Trophoblast cell (in vitro differentiated cells and primary cell): ENCODE measurements at regions not wholly inside any gene's neighbourhood (a gene's known extent, or its start where the extent isn't known, plus 50 kb on each side); places are given as distances from the start of the nearest gene placed in this dataset.

ENCODE experiments used
- DNase-seq, 2 donors: peaks; one replicate each; pipeline ENCODE4 v3.0.0-alpha.2; 2016
- H2AFZ ChIP-seq: 2 replicates; pipeline ENCODE4 v1.6.1; 2013; ENCODE audit warnings: low read length, moderate library complexity, mild to moderate bottlenecking; ENCODE audit not compliant: insufficient read depth, poor library complexity
- H2AK5ac ChIP-seq: 2 replicates; pipeline ENCODE4 v1.6.1; 2013; ENCODE audit warnings: mild to moderate bottlenecking, low read length
- H2BK120ac ChIP-seq: 2 replicates; pipeline ENCODE4 v1.6.1; 2013; ENCODE audit warnings: low read length, mild to moderate bottlenecking, moderate library complexity; ENCODE audit not compliant: insufficient read depth, poor library complexity
- H2BK12ac ChIP-seq: 2 replicates; pipeline ENCODE4 v1.6.1; 2013; ENCODE audit warnings: mild to moderate bottlenecking, low read length, moderate library complexity
- H2BK5ac ChIP-seq: 2 replicates; pipeline ENCODE4 v1.6.1; 2013; ENCODE audit warnings: low read length, low read depth, moderate library complexity, mild to moderate bottlenecking; ENCODE audit not compliant: poor library complexity
- H3K14ac ChIP-seq: 2 replicates; pipeline ENCODE4 v1.6.1; 2013; ENCODE audit warnings: mild to moderate bottlenecking, low read length
- H3K18ac ChIP-seq: 2 replicates; pipeline ENCODE4 v1.6.1; 2013; ENCODE audit warnings: mild to moderate bottlenecking, low read length
- H3K23ac ChIP-seq: 2 replicates; pipeline ENCODE4 v1.6.1; 2013; ENCODE audit warnings: low read length
- H3K27ac ChIP-seq: 2 replicates; pipeline ENCODE4 v1.5.1; 2013; ENCODE audit warnings: low read depth, mild to moderate bottlenecking, inconsistent platforms, low read length, moderate library complexity
- H3K27me3 ChIP-seq: 2 replicates; pipeline ENCODE4 v1.6.1; 2013; ENCODE audit warnings: inconsistent platforms, mild to moderate bottlenecking, low read length, moderate library complexity; ENCODE audit not compliant: insufficient read depth
- H3K36me3 ChIP-seq, 2 experiments: 1 replicate in 1 of 2; 2 replicates in 1 of 2; pipeline ENCODE4 v1.6.1; 2013; ENCODE audit warnings: low read length in 2 of 2, mild to moderate bottlenecking in 2 of 2, moderate library complexity in 1 of 2; ENCODE audit not compliant: insufficient read depth in 2 of 2, control insufficient read depth in 1 of 2
- H3K4ac ChIP-seq: 2 replicates; pipeline ENCODE4 v1.6.1; 2013; ENCODE audit warnings: low read depth, mild to moderate bottlenecking, low read length, moderate library complexity
- H3K4me1 ChIP-seq, 2 experiments: 1 replicate in 1 of 2; 2 replicates in 1 of 2; pipeline ENCODE4 v1.6.1; 2013; ENCODE audit warnings: low read length in 2 of 2, mild to moderate bottlenecking in 2 of 2, moderate library complexity in 1 of 2; ENCODE audit not compliant: insufficient read depth in 2 of 2, control insufficient read depth in 1 of 2
- H3K4me2 ChIP-seq: 2 replicates; pipeline ENCODE4 v1.6.1; 2013; ENCODE audit warnings: inconsistent platforms, mild to moderate bottlenecking, low read length, moderate library complexity
- H3K4me3 ChIP-seq: 2 replicates; pipeline ENCODE4 v1.5.1; 2013; ENCODE audit warnings: mild to moderate bottlenecking, low read depth, low read length, inconsistent platforms
- H3K79me1 ChIP-seq: one replicate; pipeline ENCODE4 v1.6.1; 2013; ENCODE audit warnings: low read length
- H3K79me2 ChIP-seq: 2 replicates; pipeline ENCODE4 v1.6.1; 2013; ENCODE audit warnings: low read length, mild to moderate bottlenecking; ENCODE audit not compliant: control insufficient read depth, insufficient read depth, poor library complexity
- H3K9ac ChIP-seq: 2 replicates; pipeline ENCODE4 v1.6.1; 2013; ENCODE audit warnings: mild to moderate bottlenecking, low read length
- H3K9me3 ChIP-seq: 2 replicates; pipeline ENCODE4 v1.6.1; 2013; ENCODE audit warnings: low read depth, mild to moderate bottlenecking, control low read depth, inconsistent platforms, low read length; ENCODE audit not compliant: insufficient read depth
- H4K12ac ChIP-seq: 2 replicates; pipeline ENCODE4 v1.6.1; 2013; ENCODE audit warnings: low read depth, mild to moderate bottlenecking, low read length, moderate library complexity
- H4K8ac ChIP-seq: 2 replicates; pipeline ENCODE4 v1.6.1; 2013; ENCODE audit warnings: low read depth, mild to moderate bottlenecking, low read length, moderate library complexity
- H4K91ac ChIP-seq: one replicate; pipeline ENCODE4 v1.6.1; 2013; ENCODE audit warnings: low read depth, mild to moderate bottlenecking, low read length, moderate library complexity
- WGBS: extraction: QIAGEN DNeasy Blood & Tissue Kit; methylation state at CpG from one replicate; pipeline ENCODE4 v1.1.7; 2013; ENCODE audit warnings: missing lambda C conversion rate; ENCODE audit not compliant: insufficient read length, insufficient coverage; ENCODE audit errors: extremely low coverage; 5-methylcytosine and 5-hydroxymethylcytosine counted together

GRCh38 chr4:116469582-116469981 lies 615.8 kb downstream of the TRAM1L1 start:
- no peak overlapping the region for H2BK5ac ChIP-seq
- H4K91ac ChIP-seq = no peak overlapping the region
- H3K23ac ChIP-seq = no peak overlapping the region
- H3K4ac ChIP-seq = no peak overlapping the region
- no peaks in the 10 kb centered on the region for H3K79me1 ChIP-seq
- no peak overlapping the region for H2AK5ac ChIP-seq
- WGBS = no CpG with 5 or more reads among the region's 1 CpG
- H2AFZ ChIP-seq = no peak overlapping the region
- no peak overlapping the region for H3K4me2 ChIP-seq
- no peak for DNase-seq
- H3K27ac ChIP-seq = no peak overlapping the region
- no peaks in the 10 kb centered on the region for H3K27me3 ChIP-seq
- H3K4me1 ChIP-seq = no peaks in the 10 kb centered on the region
- H3K79me2 ChIP-seq = no peaks in the 10 kb centered on the region
- no peak overlapping the region for H3K14ac ChIP-seq
- no peak overlapping the region for H2BK120ac ChIP-seq
- H3K36me3 ChIP-seq = no peaks in the 10 kb centered on the region
- no peaks in the 10 kb centered on the region for H3K9me3 ChIP-seq
- H3K18ac ChIP-seq = no peak overlapping the region
- H2BK12ac ChIP-seq = no peak overlapping the region
- no peak overlapping the region for H4K12ac ChIP-seq
- H3K4me3 ChIP-seq = no peak overlapping the region
- H4K8ac ChIP-seq = no peak overlapping the region
- no peak overlapping the region for H3K9ac ChIP-seq

- Histone ChIP-seq H3K36me3 (no peaks in the 10 kb centered on the region), H3K23ac (no peak overlapping the region), H2BK12ac (no peak overlapping the region), H2BK120ac (no peak overlapping the region), H3K4me1 (no peaks in the 10 kb centered on the region), H3K9ac (no peak overlapping the region), H3K79me2 (no peaks in the 10 kb centered on the region), H3K27ac (no peak overlapping the region), H3K27me3 (no peaks in the 10 kb centered on the region), H3K18ac (no peak overlapping the region), H4K91ac (no peak overlapping the region), H3K14ac (no peak overlapping the region), H2BK5ac (no peak overlapping the region), H3K79me1 (no peaks in the 10 kb centered on the region), H4K8ac (no peak overlapping the region), H3K9me3 (no peaks in the 10 kb centered on the region), H2AK5ac (no peak overlapping the region), H3K4me2 (no peak overlapping the region), H3K4me3 (no peak overlapping the region), H3K4ac (no peak overlapping the region), H2AFZ (no peak overlapping the region), H4K12ac (no peak overlapping the region)
- WGBS = no CpG with 5 or more reads among the region's 19 CpGs
- no peak for DNase-seq
Measured at GRCh38 chr4:116453127-116453526, 632.2 kb downstream of the TRAM1L1 start.

- no peak overlapping the region for H3K4me2 ChIP-seq
- no peak overlapping the region for H3K18ac ChIP-seq
- no peaks in the 10 kb centered on the region for H3K27me3 ChIP-seq
- no peak for DNase-seq
- no peak overlapping the region for H3K27ac ChIP-seq
- H2BK5ac ChIP-seq = no peak overlapping the region
- no peak overlapping the region for H4K91ac ChIP-seq
- H3K4me1 ChIP-seq = no peaks in the 10 kb centered on the region
- H3K23ac ChIP-seq = no peak overlapping the region
- H2AK5ac ChIP-seq = no peak overlapping the region
- no peaks in the 10 kb centered on the region for H3K79me2 ChIP-seq
- no peaks in the 10 kb centered on the region for H3K79me1 ChIP-seq
- no peak overlapping the region for H3K4ac ChIP-seq
- WGBS = no CpG with 5 or more reads among the region's 2 CpGs
- no peaks in the 10 kb centered on the region for H3K36me3 ChIP-seq
- H3K4me3 ChIP-seq = no peak overlapping the region
- H4K12ac ChIP-seq = no peak overlapping the region
- no peak overlapping the region for H2BK12ac ChIP-seq
- H2AFZ ChIP-seq = no peak overlapping the region
- H3K9me3 ChIP-seq = no peaks in the 10 kb centered on the region
- H3K14ac ChIP-seq = no peak overlapping the region
- no peak overlapping the region for H4K8ac ChIP-seq
- no peak overlapping the region for H2BK120ac ChIP-seq
- H3K9ac ChIP-seq = no peak overlapping the region
Measured at GRCh38 chr4:116449764-116450163, 635.6 kb downstream of the TRAM1L1 start.

- no peaks in the 10 kb centered on the region for H3K9me3 ChIP-seq
- H3K36me3 ChIP-seq = no peaks in the 10 kb centered on the region
- H4K91ac ChIP-seq = no peak overlapping the region
- no peaks in the 10 kb centered on the region for H3K4me1 ChIP-seq
- no peaks in the 10 kb centered on the region for H3K79me2 ChIP-seq
- H3K27me3 ChIP-seq = no peaks in the 10 kb centered on the region
- no peak overlapping the region for H2BK120ac ChIP-seq
- H3K14ac ChIP-seq = no peak overlapping the region
- no peak overlapping the region for H2AFZ ChIP-seq
- no peak overlapping the region for H2BK12ac ChIP-seq
- no peak overlapping the region for H3K4ac ChIP-seq
- no peak overlapping the region for H3K9ac ChIP-seq
- no peak overlapping the region for H4K8ac ChIP-seq
- no peak overlapping the region for H3K27ac ChIP-seq
- H2AK5ac ChIP-seq = no peak overlapping the region
- no peak overlapping the region for H3K4me3 ChIP-seq
- H3K4me2 ChIP-seq = no peak overlapping the region
- no peak overlapping the region for H3K18ac ChIP-seq
- DNase-seq = no peak
- no peak overlapping the region for H2BK5ac ChIP-seq
- H4K12ac ChIP-seq = no peak overlapping the region
- H3K23ac ChIP-seq = no peak overlapping the region
- H3K79me1 ChIP-seq = no peaks in the 10 kb centered on the region
Measured at GRCh38 chr4:116444117-116444516, 641.3 kb downstream of the TRAM1L1 start.
